HepG2 (cell line): ENCODE measurements at regions not wholly inside any gene's neighbourhood (a gene's known extent, or its start where the extent isn't known, plus 50 kb on each side); places are given as distances from the start of the nearest gene placed in this dataset.

Experiments
- ATAC-seq: fragments of 200-7000 bp; cut with Tn5 transposase; 3 replicates; pipeline ENCODE4 v1.9.1; 2020; ENCODE audit warnings: mild to moderate bottlenecking, moderate library complexity
- BruUV-seq: library from RNA; stranded (reverse); fragments of 400-500 nt; replicated peaks from 2 replicates; lab custom pipeline; 2021; lab: Mats Ljungman, UMichigan
- CTCF ChIA-PET: fragments of 300-600 bp; formaldehyde crosslinking; extraction: SDS; loops from one replicate; lab custom pipeline; 2021; ENCODE audit warnings: low total read pairs, inconsistent platforms, low intra/inter-chr PET ratio; lab: Yijun Ruan, JAX
- POLR2A ChIA-PET: fragments of 350-600 bp; sonication (Branson Sonifier 250); formaldehyde crosslinking; loops from one replicate; lab custom pipeline; 2020; ENCODE audit warnings: antibody characterized with exemption, inconsistent platforms; lab: Yijun Ruan, JAX
- DNase-seq: peaks from one replicate; pipeline ENCODE4 v3.0.0-alpha.2; 2015; ENCODE audit warnings: low spot score
- FAIRE-seq: peaks from 3 replicates; lab custom pipeline; 2011; peaks lifted over from hg19 to GRCh38; lab: Jason Lieb, UNC
- H2AFZ ChIP-seq: one replicate; pipeline ENCODE4 v1.6.1; 2011; ENCODE audit warnings: low read length, inconsistent platforms
- H3K27ac ChIP-seq: fragments of 300-600 bp; 3 replicates; pipeline ENCODE4 v1.8.0; 2011; ENCODE audit warnings: mixed run types, mild to moderate bottlenecking, mixed read lengths, low read length, inconsistent platforms; ENCODE audit not compliant: insufficient read depth; ENCODE audit errors: extremely low read length
- H3K27me3 ChIP-seq, 2 experiments: fragments of 200-600 bp in 1 of 2; 2 replicates in 1 of 2; 3 replicates in 1 of 2; pipeline versions ENCODE4 v1.6.0 to v1.8.0; 2011; ENCODE audit warnings: low read length in 2 of 2, mild to moderate bottlenecking in 2 of 2, moderate library complexity in 2 of 2, inconsistent platforms in 1 of 2; ENCODE audit not compliant: insufficient read depth in 2 of 2, control insufficient read depth in 1 of 2
- H3K36me3 ChIP-seq, 2 experiments: fragments of 200-600 bp in 1 of 2; replicated peaks in 1 of 2; 2 replicates in 1 of 2; 3 replicates in 1 of 2; pipeline versions ENCODE4 v1.5.1 to v1.8.0; 2011; ENCODE audit warnings: low read length in 2 of 2, inconsistent platforms in 1 of 2; ENCODE audit not compliant: insufficient read depth in 2 of 2, control insufficient read depth in 1 of 2
- H3K4me1 ChIP-seq: 2 replicates; pipeline ENCODE4 v1.5.1; 2012; ENCODE audit warnings: low read length, inconsistent platforms; ENCODE audit not compliant: insufficient read depth
- H3K4me2 ChIP-seq: 2 replicates; pipeline ENCODE4 v1.6.0; 2011; ENCODE audit warnings: low read depth, low read length, inconsistent platforms
- H3K4me3 ChIP-seq, 3 experiments: fragments of 200-600 bp in 1 of 3; sonication (generic), shearing (Covaris generic) in 1 of 3; replicated peaks in 1 of 3; 2 replicates each; pipeline ENCODE4 v1.5.1; 2011 to 2016; ENCODE audit warnings: low read length in 3 of 3, inconsistent platforms in 2 of 3, low read depth in 2 of 3, mild to moderate bottlenecking in 2 of 3, control low read depth in 1 of 3, mixed read lengths in 1 of 3; ENCODE audit not compliant: insufficient read depth in 1 of 3
- H3K79me2 ChIP-seq: one replicate; pipeline ENCODE4 v1.6.1; 2011; ENCODE audit warnings: low read length, inconsistent platforms; ENCODE audit not compliant: insufficient read depth
- H3K9ac ChIP-seq: 2 replicates; pipeline ENCODE4 v1.6.0; 2011; ENCODE audit warnings: mild to moderate bottlenecking, low read depth, low read length, inconsistent platforms; ENCODE audit not compliant: insufficient read depth
- H3K9me3 ChIP-seq: 2 replicates; pipeline ENCODE4 v1.5.1; 2012; ENCODE audit warnings: mild to moderate bottlenecking, low read length
- H4K20me1 ChIP-seq: 2 replicates; pipeline ENCODE4 v1.6.0; 2011; ENCODE audit warnings: inconsistent platforms, mild to moderate bottlenecking, low read length, moderate library complexity; ENCODE audit not compliant: insufficient read depth
- HOXA9 ChIP-seq: sonication (generic); formaldehyde crosslinking; IDR thresholded peaks from 2 replicates; pipeline ENCODE4 v1.8.1; 2022; ENCODE audit warnings: missing genetic modification reagents, mild to moderate bottlenecking, moderate library complexity, borderline replicate concordance
- POLR2G ChIP-seq: fragments of 200-400 bp; formaldehyde crosslinking; IDR thresholded peaks from 2 replicates; pipeline ENCODE4 v1.6.1; 2018; ENCODE audit warnings: mild to moderate bottlenecking, low read depth, low read length, moderate library complexity
- RAD51 ChIP-seq: fragments of 450-650 bp; IDR thresholded peaks from 2 replicates; pipeline ENCODE4 v1.6.1; 2016; ENCODE audit warnings: borderline replicate concordance
- ZFY ChIP-seq: sonication (generic); formaldehyde crosslinking; IDR thresholded peaks from 2 replicates; pipeline ENCODE4 v1.4.0; 2020; ENCODE audit warnings: missing genetic modification reagents
- ZNF484 ChIP-seq: sonication (generic); formaldehyde crosslinking; IDR thresholded peaks from 2 replicates; pipeline ENCODE4 v1.5.1; 2020; ENCODE audit warnings: mild to moderate bottlenecking, low read depth, missing genetic modification reagents, borderline replicate concordance
- ZNF709 ChIP-seq: sonication (generic); formaldehyde crosslinking; IDR thresholded peaks from 2 replicates; pipeline ENCODE4 v1.5.0; 2020; ENCODE audit warnings: mild to moderate bottlenecking, missing genetic modification reagents
- ZNF780A ChIP-seq: sonication (generic); formaldehyde crosslinking; IDR thresholded peaks from 2 replicates; pipeline ENCODE4 v1.8.0; 2022; ENCODE audit warnings: mild to moderate bottlenecking, missing genetic modification reagents, moderate library complexity
- ZNF83 ChIP-seq: sonication (generic); formaldehyde crosslinking; IDR thresholded peaks from 2 replicates; pipeline ENCODE4 v1.4.0; 2020; ENCODE audit warnings: missing genetic modification reagents, mild to moderate bottlenecking, borderline replicate concordance
- in situ Hi-C: cut with HindIII; loops from 2 replicates; pipeline ENCODE4 v1.10.0; 2017; ENCODE audit warnings: low pct_unique_long_range_greater_than_20kb; ENCODE audit not compliant: extremely low pct_ligation_motif_present
- intact Hi-C: fragments of 100-400 bp; cut with micrococcal nuclease; formaldehyde crosslinking; loops from one replicate; pipeline ENCODE4 v1.10.0; 2022; ENCODE audit not compliant: unreplicated experiment
- TF ChIP-seq, protein P1 (sequence below): sonication (generic); formaldehyde crosslinking; IDR thresholded peaks from 2 replicates; pipeline ENCODE4 v1.8.1; 2023; ENCODE audit warnings: mild to moderate bottlenecking, missing genetic modification reagents
- TF ChIP-seq, protein P2 (sequence below): sonication (generic); formaldehyde crosslinking; IDR thresholded peaks from 2 replicates; pipeline ENCODE4 v1.4.0; 2020; ENCODE audit warnings: missing genetic modification reagents
- TF ChIP-seq, protein P3 (sequence below): sonication (generic); formaldehyde crosslinking; IDR thresholded peaks from 2 replicates; pipeline ENCODE4 v1.4.0; 2020; ENCODE audit warnings: missing genetic modification reagents, borderline replicate concordance
- TF ChIP-seq, protein P4 (sequence below): IDR thresholded peaks from 2 replicates; pipeline ENCODE4 v1.6.1; 2016; ENCODE audit warnings: missing genetic modification reagents, missing compliant biosample characterization
- TF ChIP-seq, protein P5 (sequence below): sonication (generic); formaldehyde crosslinking; IDR thresholded peaks from 2 replicates; pipeline ENCODE4 v1.4.0; 2020; ENCODE audit warnings: missing genetic modification reagents
- TF ChIP-seq, protein P6 (sequence below): sonication (generic); formaldehyde crosslinking; IDR thresholded peaks from 2 replicates; pipeline ENCODE4 v1.8.0; 2022; ENCODE audit warnings: missing genetic modification reagents, mild to moderate bottlenecking, borderline replicate concordance
- TF ChIP-seq, protein P7 (sequence below): sonication (generic); formaldehyde crosslinking; IDR thresholded peaks from 2 replicates; pipeline ENCODE4 v1.5.0; 2020; ENCODE audit warnings: missing genetic modification reagents, mild to moderate bottlenecking, borderline replicate concordance

DNA sequence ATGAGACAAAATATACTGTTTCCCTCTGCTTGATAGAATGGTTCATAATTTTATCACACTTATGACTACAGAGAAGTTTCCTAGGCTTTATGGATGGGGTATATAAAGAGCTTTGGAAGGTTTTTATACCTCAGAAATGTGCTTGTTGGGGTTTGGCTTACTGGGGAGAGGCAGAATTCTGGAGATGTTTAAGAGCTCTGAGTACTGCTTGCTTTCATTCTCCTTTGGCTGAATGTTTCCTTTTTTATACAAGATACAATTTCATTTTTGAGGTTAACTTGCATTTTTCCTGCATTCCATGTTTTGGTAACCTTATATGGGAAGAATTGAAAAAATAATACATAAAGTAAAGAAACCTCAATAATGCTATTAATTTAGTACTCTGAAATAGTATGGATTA is 157.7 kb upstream of the COL11A1 start:
- Histone ChIP-seq H4K20me1 (no peaks in the 10 kb centered on the region), H3K4me2 (no peak overlapping the region), H3K9me3 (no peaks in the 10 kb centered on the region), H3K4me3 (no peak overlapping the region), H3K27ac (no peak overlapping the region), H2AFZ (no peak overlapping the region), H3K9ac (no peak overlapping the region), H3K27me3 (no peaks in the 10 kb centered on the region), H3K4me1 (no peaks in the 10 kb centered on the region), H3K79me2 (no peaks in the 10 kb centered on the region), H3K36me3 (no peaks in the 10 kb centered on the region)
- DNase-seq (no peak), ATAC-seq (no peak), FAIRE-seq (no peak)
- in situ Hi-C loops, result no loop called here
- ChIA-PET CTCF (no interaction called here), POLR2A (no interaction called here)
- intact Hi-C loops, result no loop called here
- BruUV-seq, result no TSS peak
- TF ChIP-seq, protein P1, sequence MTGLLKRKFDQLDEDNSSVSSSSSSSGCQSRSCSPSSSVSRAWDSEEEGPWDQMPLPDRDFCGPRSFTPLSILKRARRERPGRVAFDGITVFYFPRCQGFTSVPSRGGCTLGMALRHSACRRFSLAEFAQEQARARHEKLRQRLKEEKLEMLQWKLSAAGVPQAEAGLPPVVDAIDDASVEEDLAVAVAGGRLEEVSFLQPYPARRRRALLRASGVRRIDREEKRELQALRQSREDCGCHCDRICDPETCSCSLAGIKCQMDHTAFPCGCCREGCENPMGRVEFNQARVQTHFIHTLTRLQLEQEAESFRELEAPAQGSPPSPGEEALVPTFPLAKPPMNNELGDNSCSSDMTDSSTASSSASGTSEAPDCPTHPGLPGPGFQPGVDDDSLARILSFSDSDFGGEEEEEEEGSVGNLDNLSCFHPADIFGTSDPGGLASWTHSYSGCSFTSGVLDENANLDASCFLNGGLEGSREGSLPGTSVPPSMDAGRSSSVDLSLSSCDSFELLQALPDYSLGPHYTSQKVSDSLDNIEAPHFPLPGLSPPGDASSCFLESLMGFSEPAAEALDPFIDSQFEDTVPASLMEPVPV (CRISPR knock-in tag), result no peak
- TF ChIP-seq, protein P2, sequence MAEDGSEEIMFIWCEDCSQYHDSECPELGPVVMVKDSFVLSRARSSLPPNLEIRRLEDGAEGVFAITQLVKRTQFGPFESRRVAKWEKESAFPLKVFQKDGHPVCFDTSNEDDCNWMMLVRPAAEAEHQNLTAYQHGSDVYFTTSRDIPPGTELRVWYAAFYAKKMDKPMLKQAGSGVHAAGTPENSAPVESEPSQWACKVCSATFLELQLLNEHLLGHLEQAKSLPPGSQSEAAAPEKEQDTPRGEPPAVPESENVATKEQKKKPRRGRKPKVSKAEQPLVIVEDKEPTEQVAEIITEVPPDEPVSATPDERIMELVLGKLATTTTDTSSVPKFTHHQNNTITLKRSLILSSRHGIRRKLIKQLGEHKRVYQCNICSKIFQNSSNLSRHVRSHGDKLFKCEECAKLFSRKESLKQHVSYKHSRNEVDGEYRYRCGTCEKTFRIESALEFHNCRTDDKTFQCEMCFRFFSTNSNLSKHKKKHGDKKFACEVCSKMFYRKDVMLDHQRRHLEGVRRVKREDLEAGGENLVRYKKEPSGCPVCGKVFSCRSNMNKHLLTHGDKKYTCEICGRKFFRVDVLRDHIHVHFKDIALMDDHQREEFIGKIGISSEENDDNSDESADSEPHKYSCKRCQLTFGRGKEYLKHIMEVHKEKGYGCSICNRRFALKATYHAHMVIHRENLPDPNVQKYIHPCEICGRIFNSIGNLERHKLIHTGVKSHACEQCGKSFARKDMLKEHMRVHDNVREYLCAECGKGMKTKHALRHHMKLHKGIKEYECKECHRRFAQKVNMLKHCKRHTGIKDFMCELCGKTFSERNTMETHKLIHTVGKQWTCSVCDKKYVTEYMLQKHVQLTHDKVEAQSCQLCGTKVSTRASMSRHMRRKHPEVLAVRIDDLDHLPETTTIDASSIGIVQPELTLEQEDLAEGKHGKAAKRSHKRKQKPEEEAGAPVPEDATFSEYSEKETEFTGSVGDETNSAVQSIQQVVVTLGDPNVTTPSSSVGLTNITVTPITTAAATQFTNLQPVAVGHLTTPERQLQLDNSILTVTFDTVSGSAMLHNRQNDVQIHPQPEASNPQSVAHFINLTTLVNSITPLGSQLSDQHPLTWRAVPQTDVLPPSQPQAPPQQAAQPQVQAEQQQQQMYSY (CRISPR knock-in tag), result no peak
- no peak for TF ChIP-seq ZNF780A (CRISPR knock-in tag)
- TF ChIP-seq, protein P3, sequence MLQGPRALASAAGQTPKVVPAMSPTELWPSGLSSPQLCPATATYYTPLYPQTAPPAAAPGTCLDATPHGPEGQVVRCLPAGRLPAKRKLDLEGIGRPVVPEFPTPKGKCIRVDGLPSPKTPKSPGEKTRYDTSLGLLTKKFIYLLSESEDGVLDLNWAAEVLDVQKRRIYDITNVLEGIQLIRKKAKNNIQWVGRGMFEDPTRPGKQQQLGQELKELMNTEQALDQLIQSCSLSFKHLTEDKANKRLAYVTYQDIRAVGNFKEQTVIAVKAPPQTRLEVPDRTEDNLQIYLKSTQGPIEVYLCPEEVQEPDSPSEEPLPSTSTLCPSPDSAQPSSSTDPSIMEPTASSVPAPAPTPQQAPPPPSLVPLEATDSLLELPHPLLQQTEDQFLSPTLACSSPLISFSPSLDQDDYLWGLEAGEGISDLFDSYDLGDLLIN (CRISPR knock-in tag), result no peak
- TF ChIP-seq ZNF709, result no peak
- TF ChIP-seq, protein P4, sequence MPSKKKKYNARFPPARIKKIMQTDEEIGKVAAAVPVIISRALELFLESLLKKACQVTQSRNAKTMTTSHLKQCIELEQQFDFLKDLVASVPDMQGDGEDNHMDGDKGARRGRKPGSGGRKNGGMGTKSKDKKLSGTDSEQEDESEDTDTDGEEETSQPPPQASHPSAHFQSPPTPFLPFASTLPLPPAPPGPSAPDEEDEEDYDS (CRISPR knock-in tag), result no peak
- TF ChIP-seq HOXA9 (CRISPR knock-in tag), result no peak
- TF ChIP-seq ZFY, result no peak
- TF ChIP-seq RAD51, result no peak
- TF ChIP-seq ZNF83 (CRISPR knock-in tag), result no peak
- no peak for TF ChIP-seq ZNF484 (CRISPR knock-in tag)
- TF ChIP-seq, protein P5, sequence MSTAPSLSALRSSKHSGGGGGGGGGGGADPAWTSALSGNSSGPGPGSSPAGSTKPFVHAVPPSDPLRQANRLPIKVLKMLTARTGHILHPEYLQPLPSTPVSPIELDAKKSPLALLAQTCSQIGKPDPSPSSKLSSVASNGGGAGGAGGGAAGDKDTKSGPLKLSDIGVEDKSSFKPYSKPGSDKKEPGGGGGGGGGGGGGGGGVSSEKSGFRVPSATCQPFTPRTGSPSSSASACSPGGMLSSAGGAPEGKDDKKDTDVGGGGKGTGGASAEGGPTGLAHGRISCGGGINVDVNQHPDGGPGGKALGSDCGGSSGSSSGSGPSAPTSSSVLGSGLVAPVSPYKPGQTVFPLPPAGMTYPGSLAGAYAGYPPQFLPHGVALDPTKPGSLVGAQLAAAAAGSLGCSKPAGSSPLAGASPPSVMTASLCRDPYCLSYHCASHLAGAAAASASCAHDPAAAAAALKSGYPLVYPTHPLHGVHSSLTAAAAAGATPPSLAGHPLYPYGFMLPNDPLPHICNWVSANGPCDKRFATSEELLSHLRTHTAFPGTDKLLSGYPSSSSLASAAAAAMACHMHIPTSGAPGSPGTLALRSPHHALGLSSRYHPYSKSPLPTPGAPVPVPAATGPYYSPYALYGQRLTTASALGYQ (CRISPR knock-in tag), result no peak
- TF ChIP-seq, protein P6, sequence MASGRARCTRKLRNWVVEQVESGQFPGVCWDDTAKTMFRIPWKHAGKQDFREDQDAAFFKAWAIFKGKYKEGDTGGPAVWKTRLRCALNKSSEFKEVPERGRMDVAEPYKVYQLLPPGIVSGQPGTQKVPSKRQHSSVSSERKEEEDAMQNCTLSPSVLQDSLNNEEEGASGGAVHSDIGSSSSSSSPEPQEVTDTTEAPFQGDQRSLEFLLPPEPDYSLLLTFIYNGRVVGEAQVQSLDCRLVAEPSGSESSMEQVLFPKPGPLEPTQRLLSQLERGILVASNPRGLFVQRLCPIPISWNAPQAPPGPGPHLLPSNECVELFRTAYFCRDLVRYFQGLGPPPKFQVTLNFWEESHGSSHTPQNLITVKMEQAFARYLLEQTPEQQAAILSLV (CRISPR knock-in tag), result no peak
- TF ChIP-seq, protein P7, sequence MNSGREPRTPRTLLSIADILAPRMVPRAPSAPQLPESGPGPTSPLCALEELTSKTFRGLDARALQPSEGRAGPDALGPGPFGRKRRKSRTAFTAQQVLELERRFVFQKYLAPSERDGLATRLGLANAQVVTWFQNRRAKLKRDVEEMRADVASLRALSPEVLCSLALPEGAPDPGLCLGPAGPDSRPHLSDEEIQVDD (CRISPR knock-in tag), result no peak
- no peak for TF ChIP-seq POLR2G
